Neural progenitor cell (in vitro differentiated cells): ENCODE measurements at regions not wholly inside any gene's neighbourhood (a gene's known extent, or its start where the extent isn't known, plus 50 kb on each side); places are given as distances from the start of the nearest gene placed in this dataset.

Experiments used
- CTCF ChIP-seq: fragments of 200-600 bp; sonication (generic); IDR thresholded peaks from 2 replicates; pipeline ENCODE4 v1.5.1; 2017; ENCODE audit warnings: antibody characterized with exemption, mild to moderate bottlenecking
- EZH2 ChIP-seq: fragments of 200-600 bp; sonication (generic); IDR thresholded peaks from 2 replicates; pipeline ENCODE4 v1.6.1; 2017; ENCODE audit warnings: antibody characterized with exemption, mild to moderate bottlenecking, moderate library complexity

GRCh38 chr11:25734591-25735211 is 597.2 kb upstream of the ANO3 start:
- TF ChIP-seq CTCF (peak; percentile 67), EZH2 (no peak)
